HCT116 (cell line): ENCODE measurements at regions not wholly inside any gene's neighbourhood (a gene's known extent, or its start where the extent isn't known, plus 50 kb on each side); places are given as distances from the start of the nearest gene placed in this dataset.

Experiments
- ATAC-seq: fragments of 200-7000 bp; cut with Tn5 transposase; 2 replicates; pipeline ENCODE4 v1.9.1; 2020; ENCODE audit warnings: mild to moderate bottlenecking, moderate library complexity
- BruUV-seq: library from RNA; stranded (reverse); fragments of 400-500 nt; replicated peaks from 2 replicates; lab custom pipeline; 2021; lab: Mats Ljungman, UMichigan
- CTCF ChIA-PET: fragments of 300-600 bp; sonication (Branson Sonifier 250); formaldehyde crosslinking; loops from one replicate; lab custom pipeline; 2021; ENCODE audit warnings: antibody characterized with exemption; lab: Charles Lee
- POLR2A ChIA-PET: fragments of 300-600, 350-600 bp; sonication (Branson Sonifier 250); formaldehyde crosslinking; loops from one replicate; lab custom pipeline; 2021; ENCODE audit warnings: antibody characterized with exemption; lab: Charles Lee
- RAD21 ChIA-PET, 2 experiments: fragments of 300-600 bp; sonication (Branson Sonifier 250); formaldehyde crosslinking; loops; one replicate each; lab custom pipeline; 2023; ENCODE audit warnings: low total read pairs in 2 of 2; ENCODE audit not compliant: uncharacterized antibody in 2 of 2, unreplicated experiment in 2 of 2, low non-redundant PET in 1 of 2; lab: Charles Lee
- DNase-seq: peaks from one replicate; pipeline ENCODE4 v3.0.0-alpha.2; 2010; ENCODE audit warnings: low read depth, low spot score
- H2AFZ ChIP-seq: fragments of 200-600 bp; shearing (Covaris generic), sonication (generic); 2 replicates; pipeline ENCODE4 v1.6.1; 2017; ENCODE audit warnings: low read depth, mixed run types, mixed read lengths, antibody characterized with exemption, low read length; ENCODE audit not compliant: poor library complexity, severe bottlenecking
- H3K27ac ChIP-seq: 2 replicates; pipeline ENCODE4 v1.5.1; 2012; ENCODE audit warnings: low read depth, low read length
- H3K27me3 ChIP-seq: fragments of 200-600 bp; sonication (generic); 2 replicates; pipeline ENCODE4 v1.6.1; 2016; ENCODE audit warnings: mixed run types, low read length, mixed read lengths; ENCODE audit not compliant: insufficient read depth
- H3K36me3 ChIP-seq, 2 experiments: fragments of 200-500 bp in 1 of 2; fragments of 200-600 bp in 1 of 2; sonication (Bioruptor generic) in 1 of 2; sonication (generic) in 1 of 2; 2 replicates each; pipeline versions ENCODE4 v1.5.1 to v1.6.1; 2014 to 2016; ENCODE audit warnings: low read length in 2 of 2, inconsistent platforms in 1 of 2, mixed read lengths in 1 of 2, mixed run types in 1 of 2; ENCODE audit not compliant: insufficient read depth in 2 of 2, control insufficient read depth in 1 of 2
- H3K4me1 ChIP-seq, 2 experiments: fragments of 200-600 bp in 1 of 2; sonication (generic) in 1 of 2; 2 replicates each; pipeline versions ENCODE4 v1.5.1 to v1.6.1; 2012 to 2017; ENCODE audit warnings: low read length in 2 of 2, inconsistent platforms in 1 of 2, mild to moderate bottlenecking in 1 of 2, mixed read lengths in 1 of 2, mixed run types in 1 of 2, moderate library complexity in 1 of 2; ENCODE audit not compliant: insufficient read depth in 2 of 2, control insufficient read depth in 1 of 2
- H3K4me2 ChIP-seq: fragments of 200-600 bp; sonication (generic); 2 replicates; pipeline ENCODE4 v1.6.1; 2017; ENCODE audit warnings: mixed run types, low read length, mixed read lengths
- H3K4me3 ChIP-seq, 2 experiments: fragments of 200-600 bp in 1 of 2; sonication (generic) in 1 of 2; replicated peaks in 1 of 2; 2 replicates each; pipeline ENCODE4 v1.5.1; 2011 to 2016; ENCODE audit warnings: low read length in 2 of 2, control low read depth in 1 of 2, low read depth in 1 of 2, mild to moderate bottlenecking in 1 of 2, mixed read lengths in 1 of 2, mixed run types in 1 of 2
- H3K79me2 ChIP-seq: fragments of 200-600 bp; sonication (generic); 2 replicates; pipeline ENCODE4 v1.6.1; 2017; ENCODE audit warnings: mild to moderate bottlenecking, mixed run types, low read length, moderate library complexity, mixed read lengths; ENCODE audit not compliant: insufficient read depth
- H3K9ac ChIP-seq: fragments of 200-600 bp; sonication (generic); 2 replicates; pipeline ENCODE4 v1.6.1; 2016; ENCODE audit warnings: low read length, mixed read lengths
- H3K9me2 ChIP-seq: fragments of 200-600 bp; sonication (generic), shearing (Covaris generic); 2 replicates; pipeline ENCODE4 v1.6.1; 2017; ENCODE audit warnings: mixed run types, mild to moderate bottlenecking, moderate library complexity; ENCODE audit not compliant: insufficient read depth
- H3K9me3 ChIP-seq, 2 experiments: fragments of 200-500 bp in 1 of 2; fragments of 200-600 bp in 1 of 2; sonication (Bioruptor generic) in 1 of 2; sonication (generic) in 1 of 2; 2 replicates each; pipeline ENCODE4 v1.6.1; 2014 to 2017; ENCODE audit warnings: low read length in 2 of 2, mixed read lengths in 2 of 2, inconsistent platforms in 1 of 2, low read depth in 1 of 2, mild to moderate bottlenecking in 1 of 2, mixed run types in 1 of 2, moderate library complexity in 1 of 2; ENCODE audit not compliant: control insufficient read depth in 1 of 2, insufficient read depth in 1 of 2
- H4K20me1 ChIP-seq: fragments of 200-600 bp; sonication (generic), shearing (Covaris generic); 2 replicates; pipeline ENCODE4 v1.6.1; 2017; ENCODE audit warnings: mixed run types, mild to moderate bottlenecking, moderate library complexity; ENCODE audit not compliant: insufficient read depth
- CEBPB ChIP-seq: IDR thresholded peaks from 2 replicates; pipeline ENCODE4 v1.6.1; 2012; ENCODE audit warnings: low read depth
- EGR1 ChIP-seq: IDR thresholded peaks from 2 replicates; pipeline ENCODE4 v1.6.1; 2012; ENCODE audit warnings: low read depth
- ELF1 ChIP-seq: IDR thresholded peaks from 2 replicates; pipeline ENCODE4 v1.6.1; 2012; ENCODE audit warnings: low read depth, borderline replicate concordance
- EZH2 ChIP-seq: fragments of 200-600 bp; sonication (generic); IDR thresholded peaks from 2 replicates; pipeline ENCODE4 v1.6.1; 2017; ENCODE audit warnings: antibody characterized with exemption, mixed run types
- JUND ChIP-seq: IDR thresholded peaks from 2 replicates; pipeline ENCODE4 v1.6.1; 2012
- POLR2A ChIP-seq: IDR thresholded peaks from 2 replicates; pipeline ENCODE4 v1.7.0; 2011; ENCODE audit warnings: borderline replicate concordance; ENCODE audit not compliant: insufficient read depth, insufficient read length; ENCODE audit errors: extremely low read depth
- SP1 ChIP-seq: IDR thresholded peaks from 2 replicates; pipeline ENCODE4 v1.6.1; 2012; ENCODE audit warnings: low read depth
- SRF ChIP-seq: IDR thresholded peaks from 2 replicates; pipeline ENCODE4 v1.6.1; 2012; ENCODE audit warnings: low read depth
- TCF7L2 ChIP-seq: IDR thresholded peaks from 2 replicates; pipeline ENCODE4 v1.7.0; 2011; ENCODE audit warnings: borderline replicate concordance, inconsistent platforms; ENCODE audit not compliant: insufficient read depth, insufficient read length; ENCODE audit errors: extremely low read depth
- ZFX ChIP-seq: fragments of 450-650 bp; IDR thresholded peaks from 2 replicates; pipeline ENCODE4 v1.6.1; 2017
- ZNF274 ChIP-seq: fragments of 200-500 bp; sonication (Bioruptor generic); IDR thresholded peaks from 2 replicates; pipeline ENCODE4 v1.6.1; 2014; ENCODE audit warnings: mild to moderate bottlenecking, low read depth, low read length, inconsistent platforms
- intact Hi-C: fragments of 100-400 bp; cut with micrococcal nuclease; formaldehyde crosslinking; loops from 2 replicates; pipeline ENCODE4 v1.10.0; 2022
- TF ChIP-seq, protein P1 (sequence below): IDR thresholded peaks from 2 replicates; pipeline ENCODE4 v1.6.1; 2012
- TF ChIP-seq, protein P2 (sequence below): IDR thresholded peaks from 2 replicates; pipeline ENCODE4 v1.6.1; 2012
- TF ChIP-seq, protein P3 (sequence below), 3 experiments: fragments of 200-600 bp in 1 of 3; sonication (generic) in 1 of 3; IDR thresholded peaks in 2 of 3; conservative IDR thresholded peaks in 1 of 3; 2 replicates each; pipeline ENCODE4 v1.5.1; 2012 to 2017; ENCODE audit warnings: low read depth in 2 of 3, low read length in 2 of 3, antibody characterized with exemption in 1 of 3, borderline replicate concordance in 1 of 3, control low read depth in 1 of 3, mild to moderate bottlenecking in 1 of 3, mixed read lengths in 1 of 3, mixed run types in 1 of 3, moderate library complexity in 1 of 3; ENCODE audit not compliant: insufficient read depth in 1 of 3

DNA sequence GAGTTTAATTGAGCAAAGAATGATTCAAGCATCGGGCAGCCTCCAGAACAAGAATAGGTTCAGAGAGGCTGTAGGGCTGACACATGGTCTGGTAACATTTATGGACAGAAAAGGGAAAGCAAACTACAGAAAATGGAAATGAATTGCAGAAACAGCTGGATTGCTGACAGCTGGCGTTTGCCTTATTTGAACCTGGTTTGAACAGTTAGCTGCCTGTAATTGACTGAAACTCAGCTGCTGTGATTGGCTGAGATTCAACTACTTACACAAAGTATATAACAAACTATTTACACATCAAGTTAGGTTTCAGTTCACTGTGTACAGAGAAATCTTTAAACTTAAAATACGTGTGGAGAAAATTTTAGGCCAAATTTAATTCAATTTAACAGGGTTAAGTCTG, 441.7 kb downstream of the PRELID2 start:
- no peaks in the 10 kb centered on the region for H4K20me1 ChIP-seq
- no peak overlapping the region for H3K27ac ChIP-seq
- ChIA-PET CTCF (no interaction called here), RAD21 (no interaction called here), POLR2A (no interaction called here)
- H3K4me2 ChIP-seq: no peak overlapping the region
- H2AFZ ChIP-seq: no peak overlapping the region
- ATAC-seq (no peak), DNase-seq (no peak)
- H3K9me2 ChIP-seq: no peaks in the 10 kb centered on the region
- H3K79me2 ChIP-seq: no peaks in the 10 kb centered on the region
- intact Hi-C loops: no loop called here
- no peaks in the 10 kb centered on the region for H3K27me3 ChIP-seq
- H3K4me3 ChIP-seq: no peak overlapping the region
- H3K9me3 ChIP-seq: no peaks in the 10 kb centered on the region
- no peaks in the 10 kb centered on the region for H3K36me3 ChIP-seq
- H3K4me1 ChIP-seq: no peaks in the 10 kb centered on the region
- H3K9ac ChIP-seq: no peak overlapping the region
- BruUV-seq: no TSS peak
- TF ChIP-seq POLR2A: no peak
- TF ChIP-seq CEBPB: no peak
- TF ChIP-seq SRF: no peak

DNA sequence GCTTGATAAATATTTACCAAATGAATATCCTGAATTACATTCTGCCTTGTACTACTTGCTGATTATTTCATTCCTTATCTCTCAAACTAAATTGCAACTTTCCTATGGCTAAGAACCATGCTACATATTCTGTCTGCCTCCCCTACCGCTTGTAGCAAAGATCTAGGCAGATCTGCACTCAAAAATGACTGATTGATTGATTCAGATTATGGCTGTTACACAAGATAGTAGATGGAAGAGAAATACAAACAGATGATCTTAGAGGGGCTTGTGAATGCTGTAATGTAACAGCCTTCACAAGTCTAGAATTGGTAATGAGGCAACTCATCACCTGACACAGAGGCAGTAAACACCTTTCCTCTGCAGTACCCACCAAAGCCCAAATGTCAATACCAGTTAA, 446.1 kb downstream of the PRELID2 start:
- TF ChIP-seq SP1: no peak
- H3K9me2 ChIP-seq: no peaks in the 10 kb centered on the region
- no peak overlapping the region for H3K4me2 ChIP-seq
- RAD21 ChIA-PET: no interaction called here
- H3K9ac ChIP-seq: no peak overlapping the region
- DNase-seq (no peak), ATAC-seq (no peak)
- H3K4me3 ChIP-seq: no peak overlapping the region
- no peaks in the 10 kb centered on the region for H3K79me2 ChIP-seq
- no peak overlapping the region for H2AFZ ChIP-seq
- H3K9me3 ChIP-seq: no peaks in the 10 kb centered on the region
- POLR2A ChIA-PET: no interaction called here
- H4K20me1 ChIP-seq: no peaks in the 10 kb centered on the region
- H3K27me3 ChIP-seq: no peaks in the 10 kb centered on the region
- H3K36me3 ChIP-seq: no peaks in the 10 kb centered on the region
- H3K27ac ChIP-seq: no peak overlapping the region
- H3K4me1 ChIP-seq: no peaks in the 10 kb centered on the region
- intact Hi-C loops: no loop called here
- CTCF ChIA-PET: no interaction called here
- no TSS peak for BruUV-seq

DNA sequence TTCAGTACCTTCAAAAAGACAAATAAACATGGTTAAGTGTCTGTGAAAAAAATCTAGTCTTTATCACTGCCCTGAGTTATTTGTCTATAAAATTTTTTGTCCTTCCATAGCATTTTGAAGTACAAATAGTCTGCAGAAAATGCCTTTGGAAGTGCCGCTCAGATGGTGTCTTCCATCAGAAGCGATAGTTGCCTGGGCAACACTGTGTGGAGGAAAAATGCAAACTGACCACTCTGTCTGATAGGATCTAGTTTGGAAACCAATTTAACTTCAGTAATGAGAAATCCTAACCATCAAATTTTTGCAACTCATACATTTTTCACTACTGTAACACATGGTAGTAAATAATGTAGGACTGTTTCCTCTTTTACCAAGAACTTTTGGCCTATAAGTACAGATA, 449.9 kb downstream of the PRELID2 start:
- no peak for ATAC-seq
- ChIA-PET RAD21 (no interaction called here), CTCF (no interaction called here), POLR2A (no interaction called here)
- Histone ChIP-seq H3K27ac (no peak overlapping the region), H2AFZ (no peak overlapping the region), H3K4me2 (no peak overlapping the region), H3K4me3 (no peak overlapping the region), H3K9ac (no peak overlapping the region), H3K79me2 (no peaks in the 10 kb centered on the region), H3K36me3 (no peaks in the 10 kb centered on the region), H3K9me2 (no peaks in the 10 kb centered on the region), H3K9me3 (no peaks in the 10 kb centered on the region), H4K20me1 (no peaks in the 10 kb centered on the region), H3K4me1 (no peaks in the 10 kb centered on the region), H3K27me3 (no peaks in the 10 kb centered on the region)
- BruUV-seq: no TSS peak
- intact Hi-C loops: no loop called here
- DNase-seq: no peak
- TF ChIP-seq CEBPB: no peak
- TF ChIP-seq EZH2: no peak
- TF ChIP-seq, protein P1, sequence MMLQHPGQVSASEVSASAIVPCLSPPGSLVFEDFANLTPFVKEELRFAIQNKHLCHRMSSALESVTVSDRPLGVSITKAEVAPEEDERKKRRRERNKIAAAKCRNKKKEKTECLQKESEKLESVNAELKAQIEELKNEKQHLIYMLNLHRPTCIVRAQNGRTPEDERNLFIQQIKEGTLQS: no peak
- no peak for TF ChIP-seq JUND
- no peak for TF ChIP-seq ZFX
- TF ChIP-seq TCF7L2: no peak
- TF ChIP-seq ELF1: no peak
- TF ChIP-seq, protein P2, sequence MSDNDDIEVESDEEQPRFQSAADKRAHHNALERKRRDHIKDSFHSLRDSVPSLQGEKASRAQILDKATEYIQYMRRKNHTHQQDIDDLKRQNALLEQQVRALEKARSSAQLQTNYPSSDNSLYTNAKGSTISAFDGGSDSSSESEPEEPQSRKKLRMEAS: no peak
- no peak for TF ChIP-seq SP1
- no peak for TF ChIP-seq POLR2A
- TF ChIP-seq EGR1: no peak
- TF ChIP-seq SRF: no peak
- TF ChIP-seq, protein P3, sequence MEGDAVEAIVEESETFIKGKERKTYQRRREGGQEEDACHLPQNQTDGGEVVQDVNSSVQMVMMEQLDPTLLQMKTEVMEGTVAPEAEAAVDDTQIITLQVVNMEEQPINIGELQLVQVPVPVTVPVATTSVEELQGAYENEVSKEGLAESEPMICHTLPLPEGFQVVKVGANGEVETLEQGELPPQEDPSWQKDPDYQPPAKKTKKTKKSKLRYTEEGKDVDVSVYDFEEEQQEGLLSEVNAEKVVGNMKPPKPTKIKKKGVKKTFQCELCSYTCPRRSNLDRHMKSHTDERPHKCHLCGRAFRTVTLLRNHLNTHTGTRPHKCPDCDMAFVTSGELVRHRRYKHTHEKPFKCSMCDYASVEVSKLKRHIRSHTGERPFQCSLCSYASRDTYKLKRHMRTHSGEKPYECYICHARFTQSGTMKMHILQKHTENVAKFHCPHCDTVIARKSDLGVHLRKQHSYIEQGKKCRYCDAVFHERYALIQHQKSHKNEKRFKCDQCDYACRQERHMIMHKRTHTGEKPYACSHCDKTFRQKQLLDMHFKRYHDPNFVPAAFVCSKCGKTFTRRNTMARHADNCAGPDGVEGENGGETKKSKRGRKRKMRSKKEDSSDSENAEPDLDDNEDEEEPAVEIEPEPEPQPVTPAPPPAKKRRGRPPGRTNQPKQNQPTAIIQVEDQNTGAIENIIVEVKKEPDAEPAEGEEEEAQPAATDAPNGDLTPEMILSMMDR (IDR thresholded peaks at IDR 0.05 in 2 of 3, conservative IDR thresholded peaks at IDR 0.05 in 1 of 3; ENCODE audit: borderline replicate concordance in 1 of 3, insufficient read depth in 1 of 3, low read depth in 2 of 3, low read length in 2 of 3): no peak
- no peak for TF ChIP-seq ZNF274
